ENCODE measurements at regions not wholly inside any gene's neighbourhood (a gene's known extent, or its start where the extent isn't known, plus 50 kb on each side); places are given as distances from the start of the nearest gene placed in this dataset.

- H3K4me3 ChIP-seq (ENCODE audit: low read depth, low read length) = no peak overlapping the region
- no peak for DNase-seq (ENCODE audit: low read depth)
- TF ChIP-seq, protein P1, sequence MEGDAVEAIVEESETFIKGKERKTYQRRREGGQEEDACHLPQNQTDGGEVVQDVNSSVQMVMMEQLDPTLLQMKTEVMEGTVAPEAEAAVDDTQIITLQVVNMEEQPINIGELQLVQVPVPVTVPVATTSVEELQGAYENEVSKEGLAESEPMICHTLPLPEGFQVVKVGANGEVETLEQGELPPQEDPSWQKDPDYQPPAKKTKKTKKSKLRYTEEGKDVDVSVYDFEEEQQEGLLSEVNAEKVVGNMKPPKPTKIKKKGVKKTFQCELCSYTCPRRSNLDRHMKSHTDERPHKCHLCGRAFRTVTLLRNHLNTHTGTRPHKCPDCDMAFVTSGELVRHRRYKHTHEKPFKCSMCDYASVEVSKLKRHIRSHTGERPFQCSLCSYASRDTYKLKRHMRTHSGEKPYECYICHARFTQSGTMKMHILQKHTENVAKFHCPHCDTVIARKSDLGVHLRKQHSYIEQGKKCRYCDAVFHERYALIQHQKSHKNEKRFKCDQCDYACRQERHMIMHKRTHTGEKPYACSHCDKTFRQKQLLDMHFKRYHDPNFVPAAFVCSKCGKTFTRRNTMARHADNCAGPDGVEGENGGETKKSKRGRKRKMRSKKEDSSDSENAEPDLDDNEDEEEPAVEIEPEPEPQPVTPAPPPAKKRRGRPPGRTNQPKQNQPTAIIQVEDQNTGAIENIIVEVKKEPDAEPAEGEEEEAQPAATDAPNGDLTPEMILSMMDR (IDR thresholded peaks at IDR 0.05; ENCODE audit: insufficient read depth, low read depth, low read length, missing control alignments) = no peak
Measured at GRCh38 chr15:25239471-25240345, 199.1 kb downstream of the UBE3A start.

DNA sequence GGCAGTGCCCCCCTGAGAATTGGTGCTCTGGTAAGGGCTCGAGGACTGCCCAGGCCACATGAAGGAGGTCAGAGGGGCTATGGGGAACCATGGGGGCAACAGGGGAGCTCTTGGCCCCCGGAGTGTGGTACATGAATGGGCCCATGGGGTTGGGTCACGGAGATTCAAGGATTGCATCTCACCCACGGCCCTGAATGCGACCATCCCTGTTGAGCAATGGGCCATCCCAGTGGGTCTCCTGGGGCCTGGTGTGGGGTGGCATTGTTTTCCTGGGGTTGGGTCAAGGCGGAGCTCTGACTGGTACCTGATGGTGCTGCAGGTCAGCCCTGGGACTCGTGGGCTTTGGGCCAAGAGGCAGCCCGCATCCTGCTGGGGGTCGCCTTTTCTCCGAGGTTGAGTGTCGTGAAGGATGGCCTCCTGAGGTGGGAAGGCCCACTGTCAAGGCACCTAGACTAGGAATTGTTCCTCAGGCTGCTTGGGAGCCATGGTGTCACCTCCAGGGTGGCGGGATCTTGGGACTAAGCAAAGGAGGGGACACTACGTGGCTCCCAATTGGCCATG is 198.3 kb downstream of the UBE3A start:
- H3K4me3 ChIP-seq (ENCODE audit: low read depth, low read length) = no peak overlapping the region
- TF ChIP-seq, protein P1 (IDR thresholded peaks at IDR 0.05; ENCODE audit: insufficient read depth, low read depth, low read length, missing control alignments) = no peak
- DNase-seq (ENCODE audit: low read depth) = no peak

DNA sequence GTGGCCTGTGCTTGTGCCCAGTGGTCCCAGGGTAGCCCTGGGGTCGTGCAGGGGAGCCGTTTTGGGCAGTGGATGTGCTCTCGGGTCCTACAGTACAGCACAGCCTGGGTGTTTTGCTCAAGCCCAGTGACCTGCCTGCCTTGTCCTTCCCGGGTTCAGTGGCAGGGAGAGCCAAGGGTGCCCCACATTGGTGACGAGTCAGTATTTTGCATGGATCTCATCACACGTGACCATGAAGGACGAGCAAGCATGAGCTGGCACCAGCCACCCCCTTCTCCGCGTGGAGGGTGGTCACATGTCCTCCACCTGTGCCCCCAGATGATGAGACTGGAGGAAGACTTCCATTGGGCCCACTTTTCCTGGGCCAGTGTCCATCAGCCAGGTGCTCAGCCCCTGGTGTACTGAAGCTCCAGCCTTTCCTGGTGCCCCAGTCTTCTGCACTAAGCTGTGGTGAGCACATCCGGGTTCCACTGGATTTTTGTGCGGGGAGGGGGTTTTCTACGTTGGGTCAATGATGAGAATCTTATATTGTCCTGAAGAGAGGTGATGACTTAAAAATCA is 197.5 kb downstream of the UBE3A start:
- TF ChIP-seq, protein P1 (IDR thresholded peaks at IDR 0.05; ENCODE audit: insufficient read depth, low read depth, low read length, missing control alignments) = no peak
- no peak for DNase-seq (ENCODE audit: low read depth)
- no peak overlapping the region for H3K4me3 ChIP-seq (ENCODE audit: low read depth, low read length)

- no peak overlapping the region for H3K4me3 ChIP-seq (ENCODE audit: low read depth, low read length)
- DNase-seq (ENCODE audit: low read depth) = no peak
- TF ChIP-seq, protein P1 (IDR thresholded peaks at IDR 0.05; ENCODE audit: insufficient read depth, low read depth, low read length, missing control alignments) = no peak
Measured at GRCh38 chr15:25242166-25242879, 196.5 kb downstream of the UBE3A start.

DNA sequence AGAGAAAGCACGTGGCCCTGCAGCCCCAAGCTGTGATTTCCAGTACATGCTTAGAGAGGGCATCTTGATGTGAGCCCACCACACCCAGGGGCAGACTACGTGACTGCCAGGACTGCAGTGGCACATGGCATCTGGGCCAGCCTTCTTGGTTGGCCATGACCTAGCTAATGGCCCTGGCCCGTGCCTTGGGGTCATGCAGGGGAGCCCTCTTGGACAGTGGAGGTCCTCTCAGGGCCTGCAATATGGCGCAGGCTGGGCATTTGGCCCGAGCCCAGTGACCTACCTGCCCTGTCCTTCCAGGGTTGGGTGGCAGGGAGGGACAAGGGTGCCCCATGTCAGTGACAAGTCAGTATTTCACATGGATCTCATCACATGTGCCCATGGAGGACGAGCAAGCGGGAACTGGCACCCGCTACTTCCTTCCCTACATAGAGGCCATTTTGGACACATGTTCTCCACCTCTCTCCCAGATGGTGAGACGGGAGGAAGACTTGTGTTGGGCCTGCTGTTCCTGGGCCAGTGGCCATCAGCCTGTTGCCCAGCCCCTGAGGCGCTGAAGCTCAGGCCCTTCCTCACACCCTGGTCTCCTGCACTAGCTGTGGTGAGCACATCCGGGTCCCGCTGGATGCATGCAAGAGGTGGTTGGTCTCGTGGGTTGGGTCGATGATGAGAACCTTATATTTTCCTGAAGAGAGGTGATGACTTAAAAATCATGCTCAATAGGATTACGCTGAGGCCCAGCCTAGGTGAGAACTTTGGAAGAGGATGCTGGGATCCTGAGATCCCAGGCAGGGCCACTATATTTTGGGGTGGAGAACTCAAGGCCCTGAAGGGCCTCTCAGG is 195.6 kb downstream of the UBE3A start:
- TF ChIP-seq, protein P1 (IDR thresholded peaks at IDR 0.05; ENCODE audit: insufficient read depth, low read depth, low read length, missing control alignments) = no peak
- no peak for DNase-seq (ENCODE audit: low read depth)

GRCh38 chr15:25243800-25244097 is 195.1 kb downstream of the UBE3A start:
- no peak overlapping the region for H3K4me3 ChIP-seq (ENCODE audit: low read depth, low read length)
- TF ChIP-seq, protein P1 (IDR thresholded peaks at IDR 0.05; ENCODE audit: insufficient read depth, low read depth, low read length, missing control alignments) = no peak
- no peak for DNase-seq (ENCODE audit: low read depth)

More for the DNA sequence above, 195.6 kb downstream of the UBE3A start:
- no peak overlapping the region for H3K4me3 ChIP-seq (ENCODE audit: low read depth, low read length)

Measured in GM12865 (cell line).